Heart right ventricle (tissue), 16 donors: ENCODE measurements at regions not wholly inside any gene's neighbourhood (a gene's known extent, or its start where the extent isn't known, plus 50 kb on each side); places are given as distances from the start of the nearest gene placed in this dataset.

Experiments used
- ATAC-seq, 8 donors: fragments of 200-7000 bp; cut with Tn5 transposase; one replicate each; pipeline ENCODE4 v1.9.1; 2020; ENCODE audit warnings: mild to moderate bottlenecking in 8 of 8, moderate library complexity in 8 of 8, moderate number of reproducible peaks in 1 of 8
- DNase-seq, 2 donors: peaks; one replicate each; pipeline ENCODE4 v3.0.0-alpha.2; 2020
- H3K27ac ChIP-seq, 10 donors: fragments of 200-600 bp; sonication (generic) in 2 of 10; one replicate each; pipeline versions ENCODE4 v1.5.0 to v1.8.0; 2020 to 2022; ENCODE audit warnings: mild to moderate bottlenecking in 3 of 10
- H3K27me3 ChIP-seq, 7 donors: fragments of 200-600 bp; one replicate each; pipeline ENCODE4 v1.8.0; 2021 to 2022; ENCODE audit warnings: mild to moderate bottlenecking in 2 of 7
- H3K36me3 ChIP-seq, 9 donors: fragments of 200-600 bp; sonication (generic) in 1 of 9; one replicate each; pipeline versions ENCODE4 v1.5.0 to v1.8.0; 2020 to 2022; ENCODE audit warnings: mild to moderate bottlenecking in 2 of 9
- H3K4me1 ChIP-seq, 9 donors: fragments of 200-600 bp; sonication (generic) in 1 of 9; one replicate each; pipeline versions ENCODE4 v1.5.0 to v1.8.0; 2020 to 2022; ENCODE audit warnings: mild to moderate bottlenecking in 4 of 9
- H3K4me3 ChIP-seq, 10 donors: fragments of 200-600 bp; sonication (generic) in 2 of 10; one replicate each; pipeline versions ENCODE4 v1.5.0 to v1.8.0; 2020 to 2022; ENCODE audit warnings: mild to moderate bottlenecking in 7 of 10, moderate library complexity in 2 of 10
- H3K9me3 ChIP-seq, 11 donors: fragments of 200-600 bp in 10 of 11; sonication (generic) in 2 of 11; one replicate each; pipeline versions ENCODE4 v1.5.0 to v1.8.0; 2013 to 2022; ENCODE audit warnings: mild to moderate bottlenecking in 2 of 11, control low read depth in 1 of 11, moderate library complexity in 1 of 11
- CTCF ChIP-seq, 9 donors: fragments of 200-600 bp; sonication (generic) in 2 of 9; IDR thresholded peaks; one replicate each; pipeline versions ENCODE4 v1.5.0 to v1.8.0; 2021 to 2022; ENCODE audit warnings: antibody characterized with exemption in 9 of 9, mild to moderate bottlenecking in 5 of 9, moderate library complexity in 1 of 9
- WGBS, 2 donors: extraction: QIAGEN DNeasy Blood & Tissue Kit; methylation state at CpG; one replicate each; pipeline ENCODE4 v1.1.7; 2013; ENCODE audit warnings: inconsistent platforms in 1 of 2; 5-methylcytosine and 5-hydroxymethylcytosine counted together
- intact Hi-C, 10 donors: fragments of 100-400 bp; cut with DNase I; formaldehyde crosslinking; loops; one replicate each; pipeline versions ENCODE4 v1.11.1 to v1.14.2; 2022
- donor health status: Arrhythmogenic right ventricular cardiomyopathy.
- donor health status: ischemic (EF 13 %, LVEDD 7.1; RV severe dilation, severe dysfunction).
- donor health status: healthy with polysubstance abuse.
- donor health status: DM: no; HTN: yes; CAD: no.
- donor health status: DM: no; HTN: no; CAD: no.
- donor health status: ischemic (EF 25% LVEDD 6.9; RV normal size, moderate dysfunction).
- donor health status: ischemic (EF 25% LVEDD 5.7; RV mildly dilated, moderate dysfunction).
- donor health status: healthy.
- donor health status: DM: yes; HTN: yes; CAD: no.
- donor health status: Ischemic cardiomyopathy.
- donor health status: ischemic (EF 35%, LVEDD 5.7; RV mildly dilated, moderate dysfunction).
- donor health status: nonischemic (EF 11% LVEDD 7.7; RV severe dilation, severe dysfunction).
- donor health status: DM: yes; HTN: yes; CAD: no.
- donor health status: PGD.
- donor health status: ischemic (EF 29% LVEDD 5.4; RV normal size, mild dysfunction).
- donor health status: nonischemic (EF 23%, LVEDD 6.1; RV moderate dilation, normal function).

- TF ChIP-seq CTCF (IDR thresholded peaks at IDR 0.05): no peak
- H3K36me3 ChIP-seq: no peaks in the 10 kb centered on the region
- H3K4me1 ChIP-seq: no peaks in the 10 kb centered on the region
- intact Hi-C loops: no loop called here
- no peak overlapping the region for H3K4me3 ChIP-seq
- WGBS, 2 donors: 25 to 37% methylated on average over 7 of the region's 7 CpGs
- peaks cover 0 to 16% (median 0%) of the 10 kb centered on the region in 7 donors for H3K27me3 ChIP-seq
- ATAC-seq (no peak), DNase-seq (no peak)
- peaks cover 0 to 6% (median 0%) of the 10 kb centered on the region in 11 donors for H3K9me3 ChIP-seq
- H3K27ac ChIP-seq: no peak overlapping the region
These were observed 260.7 kb downstream of the MAF start for GRCh38 chr16:79339863-79340262.

- TF ChIP-seq CTCF (IDR thresholded peaks at IDR 0.05): no peak
- no peak for DNase-seq
- ATAC-seq: no peak
- intact Hi-C loops: no loop called here
- no peak overlapping the region for H3K27ac ChIP-seq
- WGBS, 2 donors: 90 to 95% methylated on average over 7 of the region's 7 CpGs
- peaks cover 0 to 11% (median 0%) of the 10 kb centered on the region in 7 donors for H3K27me3 ChIP-seq
- no peak overlapping the region for H3K4me3 ChIP-seq
- peaks cover 0 to 6% (median 0%) of the 10 kb centered on the region in 11 donors for H3K9me3 ChIP-seq
- H3K4me1 ChIP-seq: no peaks in the 10 kb centered on the region
- H3K36me3 ChIP-seq: no peaks in the 10 kb centered on the region
These were observed 262.6 kb downstream of the MAF start for GRCh38 chr16:79337906-79338305.

- no peaks in the 10 kb centered on the region for H3K4me1 ChIP-seq
- no peak overlapping the region for H3K27ac ChIP-seq
- DNase-seq: no peak
- no peaks in the 10 kb centered on the region for H3K36me3 ChIP-seq
- intact Hi-C loops: no loop called here
- peaks cover 0 to 6% (median 0%) of the 10 kb centered on the region in 11 donors for H3K9me3 ChIP-seq
- no peak for ATAC-seq
- 82 to 86% methylated on average over 6 of the region's 6 CpGs for WGBS, 2 donors
- peaks cover 0 to 11% (median 0%) of the 10 kb centered on the region in 7 donors for H3K27me3 ChIP-seq
- no peak for TF ChIP-seq CTCF (IDR thresholded peaks at IDR 0.05)
- no peak overlapping the region for H3K4me3 ChIP-seq
These were observed 263.9 kb downstream of the MAF start for GRCh38 chr16:79336437-79337229.

GRCh38 chr16:79334127-79334526 is 266.4 kb downstream of the MAF start:
- H3K9me3 ChIP-seq: peaks cover 0 to 3% (median 0%) of the 10 kb centered on the region in 11 donors
- peaks cover 0 to 1% (median 0%) of the 10 kb centered on the region in 7 donors for H3K27me3 ChIP-seq
- ATAC-seq (no peak), DNase-seq (no peak)
- peak in 7 of 9 donors; percentile 15 to 45 (median 22) for TF ChIP-seq CTCF (IDR thresholded peaks at IDR 0.05)
- H3K27ac ChIP-seq: no peak overlapping the region
- intact Hi-C loops: no loop called here
- no peaks in the 10 kb centered on the region for H3K36me3 ChIP-seq
- H3K4me3 ChIP-seq: no peak overlapping the region
- 70 to 73% methylated on average over 13 of the region's 13 CpGs for WGBS, 2 donors
- no peaks in the 10 kb centered on the region for H3K4me1 ChIP-seq
